GM12891 (cell line): ENCODE measurements at regions not wholly inside any gene's neighbourhood (a gene's known extent, or its start where the extent isn't known, plus 50 kb on each side); places are given as distances from the start of the nearest gene placed in this dataset.
"Not testable (repeated sequence)": the region's sequence is repeated elsewhere in the genome, so short reads cannot be mapped to it uniquely, and the experiment has no call there.

ENCODE experiments used
- DNase-seq: peaks from one replicate; pipeline ENCODE4 v3.0.0; 2011; ENCODE audit warnings: low spot score; ENCODE audit not compliant: insufficient read length
- FAIRE-seq: peaks from 2 replicates; lab custom pipeline; 2011; peaks lifted over from hg19 to GRCh38; lab: Jason Lieb, UNC
- PAX5 ChIP-seq: IDR thresholded peaks from 2 replicates; pipeline ENCODE4 v1.6.1; 2011; ENCODE audit warnings: low read length, moderate library complexity, mild to moderate bottlenecking; ENCODE audit not compliant: insufficient read depth, severe bottlenecking
- POLR2A ChIP-seq: IDR thresholded peaks from 2 replicates; pipeline ENCODE4 v1.6.1; 2011; ENCODE audit warnings: low read depth, low read length, control low read depth
- POLR2AphosphoS5 ChIP-seq: IDR thresholded peaks from 2 replicates; pipeline ENCODE4 v1.6.1; 2011; ENCODE audit warnings: low read depth, low read length, control low read depth
- POU2F2 ChIP-seq: IDR thresholded peaks from 2 replicates; pipeline ENCODE4 v1.6.1; 2011; ENCODE audit warnings: low read depth, mild to moderate bottlenecking, control low read depth, low read length, moderate library complexity
- SPI1 ChIP-seq: IDR thresholded peaks from 2 replicates; pipeline ENCODE4 v1.6.1; 2011; ENCODE audit warnings: low read depth, low read length, control low read depth
- TAF1 ChIP-seq: IDR thresholded peaks from 2 replicates; pipeline ENCODE4 v1.6.1; 2011; ENCODE audit warnings: low read depth, low read length, control low read depth

GRCh38 chr9:24258626-24259025 lies 287.1 kb downstream of the IZUMO3 start:
- DNase-seq (no peak), FAIRE-seq (no peak)
- TF ChIP-seq POLR2A = no peak
- TF ChIP-seq PAX5 = no peak

GRCh38 chr9:24257726-24258125 lies 288.0 kb downstream of the IZUMO3 start:
- FAIRE-seq (no peak), DNase-seq (no peak)
- no peak for TF ChIP-seq SPI1
- no peak for TF ChIP-seq TAF1
- no peak for TF ChIP-seq POU2F2
- no peak for TF ChIP-seq POLR2A
- no peak for TF ChIP-seq PAX5
- no peak for TF ChIP-seq POLR2AphosphoS5

DNA sequence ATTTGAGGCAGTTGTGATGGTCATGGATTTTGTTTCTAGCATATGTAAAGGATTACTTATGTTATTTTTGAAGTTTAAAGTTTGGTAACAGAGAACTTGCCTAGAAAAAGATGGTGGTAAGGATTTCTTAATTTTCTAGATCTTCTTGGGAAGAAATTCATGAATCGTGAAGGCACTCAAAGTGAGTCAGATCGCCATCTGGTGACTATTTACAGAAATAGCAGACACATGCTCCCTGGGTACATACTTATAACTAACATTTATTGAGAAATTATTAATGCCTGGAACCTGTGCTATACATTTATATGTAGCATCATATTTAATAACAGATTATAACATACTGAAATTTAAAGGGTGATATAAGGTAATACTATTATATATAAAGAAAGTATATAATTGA lies 299.7 kb downstream of the IZUMO3 start:
- no peak for DNase-seq
- FAIRE-seq = no peak
- no peak for TF ChIP-seq TAF1

DNA sequence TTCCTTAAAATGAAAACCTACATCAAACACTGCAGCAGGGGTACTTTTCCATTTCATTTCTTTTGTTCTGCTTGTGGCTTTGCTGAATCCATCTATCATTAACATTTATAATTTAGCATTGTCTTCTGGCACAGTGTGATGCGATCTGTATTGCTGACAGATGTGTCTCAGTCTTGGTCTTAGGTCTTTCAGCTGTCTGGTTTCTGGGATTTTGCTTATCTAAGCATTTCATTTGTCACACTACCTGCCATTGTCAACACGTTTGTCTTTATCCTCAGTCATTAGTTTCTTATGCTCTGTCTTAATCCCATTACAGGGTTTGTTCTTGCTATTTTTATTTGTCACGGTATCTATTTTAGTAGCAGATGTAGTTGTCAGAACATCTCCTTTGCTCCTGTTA lies 303.1 kb downstream of the IZUMO3 start:
- DNase-seq (no peak), FAIRE-seq (no peak)
- no peak for TF ChIP-seq SPI1
- no peak for TF ChIP-seq POLR2A
- no peak for TF ChIP-seq TAF1

DNA sequence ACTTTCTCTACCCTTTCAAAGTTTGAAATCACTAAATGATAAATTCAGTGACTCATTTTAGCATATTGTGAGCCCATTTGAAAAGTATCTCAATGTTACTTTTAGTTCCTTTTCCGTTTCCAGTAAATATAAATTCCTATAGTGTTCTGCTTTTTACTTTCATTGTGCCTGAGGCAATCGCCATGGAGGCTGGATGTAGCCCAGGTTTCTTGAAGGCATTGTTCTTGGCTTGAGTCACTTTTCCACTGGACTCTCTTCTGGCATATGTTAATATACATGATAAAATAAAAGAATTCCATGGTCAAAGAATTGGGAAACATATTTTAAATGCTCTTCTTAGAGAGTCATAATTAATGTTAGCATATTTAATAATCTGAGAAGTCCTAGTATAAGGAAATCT lies 327.0 kb downstream of the IZUMO3 start:
- TF ChIP-seq PAX5 (no peak), SPI1 (no peak), POLR2AphosphoS5 (no peak), TAF1 (no peak), POLR2A (no peak), POU2F2 (no peak)
- no peak for DNase-seq
- no peak for FAIRE-seq

DNA sequence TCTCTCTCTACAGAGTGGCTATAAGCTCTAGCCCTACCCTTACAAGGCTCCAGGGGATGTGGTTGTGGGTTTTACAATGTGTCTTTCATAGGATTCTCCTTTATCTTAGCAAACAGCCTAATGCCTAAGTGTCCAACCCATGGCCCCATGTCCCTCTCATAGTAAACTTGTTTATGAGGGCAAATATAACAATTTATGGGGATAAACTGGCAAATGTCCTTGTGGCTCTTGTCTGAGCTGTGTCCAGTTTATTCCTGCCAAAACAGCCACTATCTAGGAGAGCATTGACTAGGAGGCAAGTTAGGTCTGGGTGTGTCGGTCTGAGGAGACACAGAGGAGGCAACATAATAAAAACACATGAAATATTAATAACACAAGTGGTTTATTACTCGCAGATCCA lies 335.1 kb downstream of the IZUMO3 start:
- no peak for TF ChIP-seq POLR2AphosphoS5
- no peak for TF ChIP-seq POU2F2
- TF ChIP-seq TAF1 = no peak
- no peak for TF ChIP-seq PAX5
- no peak for TF ChIP-seq SPI1
- TF ChIP-seq POLR2A = no peak
- FAIRE-seq = no peak
- DNase-seq = no peak

DNA sequence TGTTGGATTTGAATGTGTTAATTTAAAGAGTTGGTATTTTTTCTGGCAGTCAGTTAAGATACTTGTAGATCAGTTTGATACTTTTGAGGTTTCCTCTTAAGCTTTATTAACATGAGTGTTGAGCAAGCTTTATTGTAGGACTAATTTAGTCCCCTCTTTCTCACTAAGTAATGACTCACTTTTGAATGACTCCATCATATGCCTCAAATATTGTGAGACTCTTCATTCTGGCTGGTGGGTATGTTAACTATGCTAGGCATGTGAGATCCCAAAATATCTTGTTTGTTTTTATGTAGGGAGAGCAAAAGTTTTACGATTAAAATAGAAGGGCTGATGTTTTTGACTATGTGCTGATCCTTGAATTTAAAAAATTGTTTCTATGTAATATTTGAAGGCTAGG lies 355.7 kb downstream of the IZUMO3 start:
- DNase-seq (no peak), FAIRE-seq (no peak)
- TF ChIP-seq TAF1 = no peak
- no peak for TF ChIP-seq SPI1
- TF ChIP-seq POU2F2 = no peak
- TF ChIP-seq POLR2A = no peak
- TF ChIP-seq PAX5 = no peak
- no peak for TF ChIP-seq POLR2AphosphoS5

- not testable (repeated sequence) for FAIRE-seq, DNase-seq
These were observed 354.5 kb upstream of the ELAVL2 start for GRCh38 chr9:24180572-24180971.

DNA sequence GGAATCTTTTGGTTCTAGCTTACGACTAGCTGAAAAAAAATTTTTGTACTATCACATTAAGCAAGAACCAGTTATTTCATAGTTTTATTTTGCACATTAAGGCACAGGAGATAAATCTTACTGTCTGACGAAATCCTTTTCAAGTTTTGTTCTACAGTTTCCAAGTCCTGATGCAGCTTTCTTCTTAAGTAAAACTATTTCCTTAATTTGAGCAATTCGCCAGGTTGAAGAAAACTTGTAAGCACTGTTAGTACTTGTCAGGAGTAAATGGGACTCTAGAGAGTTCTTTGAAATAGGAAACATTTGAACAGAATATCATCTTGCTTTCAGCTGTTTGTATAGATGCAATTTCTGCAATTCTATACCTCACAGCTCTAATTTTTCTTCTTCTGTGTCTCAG lies 318.8 kb upstream of the ELAVL2 start:
- FAIRE-seq (no peak), DNase-seq (no peak)
- TF ChIP-seq PAX5 = no peak
- TF ChIP-seq TAF1 = no peak
- no peak for TF ChIP-seq SPI1
- no peak for TF ChIP-seq POLR2A
- TF ChIP-seq POLR2AphosphoS5 = no peak
- no peak for TF ChIP-seq POU2F2

GRCh38 chr9:24135072-24135471 lies 309.0 kb upstream of the ELAVL2 start:
- FAIRE-seq, DNase-seq: not testable (repeated sequence)

DNA sequence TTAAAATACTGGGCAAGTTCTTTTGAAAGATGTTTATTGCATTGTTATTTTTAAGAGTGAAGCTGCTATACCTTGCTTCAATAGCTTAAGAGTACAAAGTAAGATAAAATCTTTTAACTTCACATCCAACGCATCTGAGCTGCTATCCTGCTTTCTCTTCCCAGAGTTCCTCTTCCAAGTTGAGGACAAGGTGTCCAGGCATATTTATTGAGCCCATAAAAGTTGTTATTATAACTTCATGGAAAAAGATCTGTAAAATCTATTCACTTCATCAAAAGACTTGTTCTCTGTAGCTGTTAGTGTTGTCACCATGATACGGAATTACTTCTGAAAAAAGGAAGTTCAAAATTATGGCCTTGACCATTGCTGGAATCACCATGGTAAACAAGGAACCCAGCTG lies 306.2 kb upstream of the ELAVL2 start:
- TF ChIP-seq SPI1 (no peak), PAX5 (no peak), POLR2AphosphoS5 (no peak), POU2F2 (no peak), POLR2A (no peak)
- DNase-seq = no peak
- FAIRE-seq = no peak

GRCh38 chr9:24127519-24127918 lies 301.5 kb upstream of the ELAVL2 start:
- no peak for DNase-seq
- FAIRE-seq = no peak
- TF ChIP-seq TAF1 = no peak
- TF ChIP-seq PAX5 = no peak
- TF ChIP-seq POLR2AphosphoS5 = no peak
- TF ChIP-seq SPI1 = no peak
- no peak for TF ChIP-seq POLR2A
- no peak for TF ChIP-seq POU2F2
